ENCODE measurements at regions not wholly inside any gene's neighbourhood (a gene's known extent, or its start where the extent isn't known, plus 50 kb on each side); places are given as distances from the start of the nearest gene placed in this dataset.
"Not testable (repeated sequence)": the region's sequence is repeated elsewhere in the genome, so short reads cannot be mapped to it uniquely, and the experiment has no call there.

DNA sequence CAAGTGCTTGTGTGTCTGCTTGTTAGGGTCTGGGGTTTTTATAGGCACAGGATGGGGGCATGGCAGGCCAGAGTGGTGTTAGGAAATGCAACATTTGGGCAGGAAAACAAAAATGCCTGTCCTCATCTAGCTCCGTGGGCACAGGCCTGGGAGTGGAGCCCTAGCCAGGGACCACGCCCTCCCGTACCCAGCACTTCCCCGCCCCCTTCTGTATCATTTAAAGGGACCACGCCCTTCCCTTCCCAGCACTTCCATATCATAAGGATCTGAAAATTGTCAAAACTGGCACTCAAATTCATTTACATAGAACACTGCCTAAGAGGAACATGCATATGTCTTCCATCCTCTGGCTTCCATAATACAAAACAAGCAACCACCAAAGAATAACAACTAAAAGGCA lies 185.8 kb downstream of the B3GLCT start:
- no peak for DNase-seq

GRCh38 chr13:31394506-31394905 lies 194.7 kb downstream of the B3GLCT start:
- DNase-seq: no peak

- no peak for DNase-seq
Observed at GRCh38 chr13:31395090-31395489, 195.3 kb downstream of the B3GLCT start.

DNA sequence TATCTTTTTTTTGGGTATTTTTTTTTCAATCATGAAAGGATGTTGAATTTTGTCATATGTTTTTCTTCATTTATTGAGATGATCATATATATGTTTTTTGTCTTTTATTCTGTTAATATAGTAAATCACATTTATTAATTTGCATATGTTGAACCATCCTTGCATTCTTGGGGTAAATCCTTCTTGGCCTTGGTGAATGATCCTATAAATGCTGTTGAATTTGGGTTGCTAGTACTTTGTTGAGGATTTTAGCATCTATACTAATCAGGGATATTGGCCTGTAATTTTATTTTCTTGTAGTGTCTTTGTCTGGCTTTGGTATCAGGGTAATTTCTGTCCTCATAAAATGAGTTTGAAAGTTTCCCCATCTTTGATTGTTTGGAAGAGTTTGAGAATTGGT lies 199.9 kb downstream of the B3GLCT start:
- DNase-seq: no peak

DNA sequence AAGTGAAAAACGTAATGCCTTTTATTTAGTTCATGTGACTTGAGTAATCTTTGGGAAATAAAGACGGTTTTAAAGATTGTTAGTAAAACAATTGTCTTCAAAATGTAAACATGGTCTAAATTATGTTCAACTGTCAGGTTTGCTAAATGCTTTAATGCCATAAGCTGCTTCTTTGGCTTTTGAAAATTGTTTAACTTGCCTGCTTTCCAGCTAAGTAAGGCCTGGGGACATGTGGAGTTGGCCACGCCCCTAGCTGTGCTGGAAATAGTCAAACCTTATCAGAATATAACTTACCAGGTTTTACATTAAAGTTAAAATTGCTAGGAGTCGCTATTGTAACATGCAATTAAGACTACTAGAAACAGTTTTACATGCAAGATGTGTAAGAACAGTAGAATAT lies 203.9 kb downstream of the B3GLCT start:
- DNase-seq: not testable (repeated sequence)

DNA sequence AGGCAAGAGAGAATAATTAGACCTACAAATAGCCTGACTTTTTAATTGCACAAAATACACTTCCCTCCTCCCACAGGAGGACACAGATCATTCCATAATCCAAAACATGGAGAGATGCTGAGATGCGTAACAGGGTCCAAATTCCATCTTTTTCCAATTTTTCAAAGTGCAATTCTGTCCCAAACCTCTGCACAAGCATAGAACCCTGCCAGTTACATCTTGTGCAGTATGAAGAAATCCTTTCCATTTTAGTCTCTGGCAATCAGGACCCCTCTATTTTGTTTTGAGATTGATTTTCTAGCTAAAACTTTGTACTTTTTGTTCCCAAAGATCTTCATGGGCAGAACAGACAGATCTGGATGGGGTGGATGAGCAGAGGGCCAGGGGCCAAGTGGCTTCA lies 209.2 kb downstream of the B3GLCT start:
- no peak for DNase-seq

GRCh38 chr13:31409678-31410356 lies 210.0 kb downstream of the B3GLCT start:
- no peak for DNase-seq

GRCh38 chr13:31413516-31413915 lies 213.7 kb downstream of the B3GLCT start:
- DNase-seq: no peak

DNA sequence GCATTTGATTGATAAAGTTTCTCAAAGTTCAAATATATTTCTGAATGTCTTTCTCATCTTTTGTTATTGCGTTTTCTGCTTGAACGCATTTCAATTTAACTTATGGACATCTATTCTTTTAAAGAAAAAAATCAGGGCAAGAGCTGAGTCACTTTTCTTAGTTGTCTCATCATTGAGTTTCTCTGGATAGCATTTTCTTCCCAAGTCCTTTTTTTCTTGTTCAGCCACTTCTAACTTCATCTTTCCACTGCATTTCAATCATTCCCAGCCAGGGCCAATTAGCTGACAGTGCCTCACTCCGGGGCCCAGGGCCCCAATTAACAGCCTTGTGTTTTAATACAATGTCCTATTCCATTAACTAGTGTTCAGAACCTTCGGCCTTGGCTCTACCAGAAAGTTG lies 216.3 kb downstream of the B3GLCT start:
- no peak for DNase-seq

GRCh38 chr13:31418186-31418585 lies 218.4 kb downstream of the B3GLCT start:
- DNase-seq: no peak

- DNase-seq: no peak
Observed at GRCh38 chr13:31421756-31422155, 222.0 kb downstream of the B3GLCT start.

GRCh38 chr13:31424130-31424729 lies 224.5 kb downstream of the B3GLCT start:
- peak; percentile 47 to 48 for DNase-seq

DNA sequence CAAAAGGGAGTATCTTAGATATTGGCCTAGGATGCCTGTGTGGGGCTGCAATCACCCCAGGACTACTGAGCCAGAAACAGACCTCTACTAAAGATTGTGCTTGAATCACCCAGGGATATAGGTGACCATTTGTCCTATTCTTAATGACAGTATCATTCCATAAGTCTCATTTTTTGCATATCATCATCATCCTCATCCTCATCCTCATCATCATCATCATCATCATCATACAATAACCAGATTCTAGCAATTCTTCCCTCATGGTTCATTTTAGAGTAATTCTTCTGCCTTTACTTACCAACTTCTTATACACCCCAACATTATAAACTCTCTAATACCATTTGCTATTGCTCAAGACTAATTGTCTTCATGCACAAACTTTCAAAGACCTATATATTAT lies 226.6 kb downstream of the B3GLCT start:
- DNase-seq: no peak

- DNase-seq: no peak
Observed at GRCh38 chr13:31427151-31428100, 227.7 kb downstream of the B3GLCT start.

GRCh38 chr13:31431722-31432137 lies 232.0 kb downstream of the B3GLCT start:
- peak; percentile 30 to 46 for DNase-seq

- DNase-seq: no peak
Observed at GRCh38 chr13:31433207-31433606, 233.4 kb downstream of the B3GLCT start.

GRCh38 chr13:31433746-31434145 lies 234.0 kb downstream of the B3GLCT start:
- DNase-seq: no peak

GRCh38 chr13:31434613-31435012 lies 234.8 kb downstream of the B3GLCT start:
- DNase-seq: no peak

GRCh38 chr13:31435536-31435935 lies 235.8 kb downstream of the B3GLCT start:
- no peak for DNase-seq

DNA sequence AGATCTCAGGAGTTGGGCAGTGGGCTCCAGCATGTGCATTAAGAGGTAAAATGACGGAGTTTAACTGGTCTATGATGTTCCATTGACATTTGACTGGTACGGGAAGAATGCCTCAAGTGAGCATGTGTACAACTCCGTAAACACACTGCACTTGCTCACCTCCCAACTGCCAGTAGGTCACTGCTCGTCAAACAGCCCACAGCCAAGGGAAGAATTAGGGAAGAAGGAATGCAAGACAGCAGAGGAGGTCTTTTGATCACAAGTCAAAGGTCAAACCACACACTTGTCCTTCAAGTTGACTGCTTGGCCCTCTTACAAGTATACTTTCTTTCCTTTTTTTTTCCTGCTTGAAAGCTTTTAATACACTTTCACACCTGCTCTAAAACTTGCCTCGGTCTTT lies 236.7 kb downstream of the B3GLCT start:
- no peak for DNase-seq

DNA sequence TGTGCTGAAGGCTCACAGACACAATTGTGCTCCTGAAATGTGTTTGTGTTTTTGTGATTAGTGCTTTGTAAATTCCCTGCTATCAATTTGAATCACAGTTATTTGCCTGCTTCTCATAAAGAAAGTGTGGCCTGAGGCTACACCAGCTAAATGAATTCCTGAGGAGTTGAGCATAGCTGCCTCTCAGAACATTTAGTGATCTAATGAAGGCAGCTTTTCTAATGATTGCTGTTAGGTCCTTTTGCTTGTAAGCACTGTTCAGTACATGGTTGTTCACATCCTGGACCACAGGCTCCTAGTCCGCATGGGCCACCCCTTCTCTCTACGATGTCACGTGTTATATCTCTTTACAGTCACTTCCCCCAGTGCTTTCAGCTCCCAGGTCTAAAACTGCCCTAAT lies 238.2 kb downstream of the B3GLCT start:
- DNase-seq: no peak

DNA sequence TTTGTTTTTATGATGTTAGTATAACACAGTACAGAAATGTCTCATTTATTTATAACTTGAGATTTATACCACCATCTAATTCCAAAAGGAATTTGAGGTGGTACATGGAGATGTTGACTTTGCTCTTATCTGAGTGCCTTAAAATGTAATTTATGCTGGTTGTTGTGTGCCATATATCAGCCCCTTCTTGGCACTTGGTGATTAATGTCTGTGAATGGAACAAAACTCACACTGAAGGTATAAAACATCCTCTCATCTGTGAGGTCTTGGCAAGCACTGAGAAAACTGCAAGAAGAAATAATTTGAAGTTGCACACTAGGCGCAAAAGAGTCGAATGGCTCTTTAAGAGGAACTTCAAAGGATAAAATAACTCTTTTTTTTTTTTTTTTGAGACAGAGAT lies 240.4 kb downstream of the B3GLCT start:
- no peak for DNase-seq

DNA sequence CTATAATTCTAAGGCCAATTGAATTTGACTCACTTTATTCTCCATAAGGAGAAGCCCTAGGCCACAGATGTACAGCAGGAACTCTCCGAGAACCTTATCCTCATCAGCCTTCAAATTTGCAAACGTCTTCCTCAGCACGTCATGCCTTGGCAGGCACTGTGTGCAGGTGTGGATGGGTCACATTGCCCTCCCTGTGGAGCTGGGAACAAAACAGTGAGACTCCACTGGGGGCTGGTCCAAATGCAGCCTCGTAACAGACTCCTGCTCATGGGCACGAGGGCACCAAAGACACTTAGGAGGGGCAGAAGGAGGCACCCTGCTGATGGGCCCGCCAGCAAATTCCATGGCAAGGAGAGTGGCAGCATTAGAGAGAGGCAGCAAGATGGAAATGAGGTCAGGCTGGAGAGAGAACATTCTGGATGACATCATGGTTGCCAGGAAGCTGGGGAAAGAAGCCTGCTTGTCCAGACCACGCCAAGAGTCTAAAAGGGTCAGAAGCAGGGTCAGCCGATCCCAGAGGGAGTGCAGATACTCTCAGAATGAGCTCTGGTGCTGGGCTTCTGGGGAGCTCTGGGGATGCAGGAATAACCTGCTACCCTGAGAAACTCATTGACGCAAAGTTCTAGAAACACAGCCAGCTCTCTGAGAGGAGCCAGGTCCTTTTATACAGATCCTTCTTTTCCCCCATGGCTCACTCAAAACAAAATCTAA lies 242.2 kb downstream of the B3GLCT start:
- no peak for DNase-seq

Data from CD4-positive, alpha-beta T cell treated with Interleukin-4 for 1 hour (primary cell).